ENCODE measurements at regions not wholly inside any gene's neighbourhood (a gene's known extent, or its start where the extent isn't known, plus 50 kb on each side); places are given as distances from the start of the nearest gene placed in this dataset.

GRCh38 chr2:41663056-41663455 lies 384.8 kb upstream of the PKDCC start:
- Histone ChIP-seq H3K9ac (no peak overlapping the region), H3K4me3 (IDR thresholded peaks at IDR 0.05; ENCODE audit: insufficient read depth, low read depth, low read length) (no peak overlapping the region), H3K4me1 (ENCODE audit: low read depth, poor library complexity, severe bottlenecking) (no peaks in the 10 kb centered on the region), H3K36me3 (ENCODE audit: insufficient read depth) (no peaks in the 10 kb centered on the region), H2AFZ (ENCODE audit: low read depth) (no peak overlapping the region), H3K27ac (no peak overlapping the region), H3K4me2 (no peak overlapping the region), H3K27me3 (ENCODE audit: insufficient read depth, low read depth) (no peaks in the 10 kb centered on the region), H4K20me1 (ENCODE audit: insufficient read depth) (no peaks in the 10 kb centered on the region), H3K79me2 (ENCODE audit: insufficient read depth, low read depth) (no peaks in the 10 kb centered on the region)
- TF ChIP-seq CTCF (conservative IDR thresholded peaks at IDR 0.05; ENCODE audit: low read depth, low read length): no peak

DNA sequence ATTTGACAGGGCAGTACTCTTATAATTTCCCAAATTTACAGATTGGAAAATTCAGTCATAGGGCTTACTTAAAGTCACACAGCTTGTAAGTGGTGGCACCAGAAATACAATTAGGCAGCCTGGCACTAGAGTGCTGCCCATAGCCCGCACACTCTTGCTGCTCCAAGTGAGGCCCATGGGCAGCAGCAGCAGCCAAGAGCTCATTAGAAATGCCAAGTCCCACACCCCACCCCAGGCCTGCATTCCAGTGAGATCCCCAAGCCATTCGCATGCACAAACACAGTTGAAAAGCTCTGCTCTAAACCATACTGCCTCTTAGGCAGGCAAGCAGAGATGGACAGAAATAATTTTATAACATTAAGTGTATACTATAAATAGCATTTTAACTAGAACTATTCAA lies 379.3 kb upstream of the PKDCC start:
- H3K36me3 ChIP-seq (ENCODE audit: insufficient read depth): no peaks in the 10 kb centered on the region
- H2AFZ ChIP-seq (ENCODE audit: low read depth): no peak overlapping the region
- H3K4me3 ChIP-seq (IDR thresholded peaks at IDR 0.05; ENCODE audit: insufficient read depth, low read depth, low read length): no peak overlapping the region
- H3K27ac ChIP-seq: no peak overlapping the region
- no peak for TF ChIP-seq CTCF (conservative IDR thresholded peaks at IDR 0.05; ENCODE audit: low read depth, low read length)
- no peaks in the 10 kb centered on the region for H4K20me1 ChIP-seq (ENCODE audit: insufficient read depth)
- no peaks in the 10 kb centered on the region for H3K79me2 ChIP-seq (ENCODE audit: insufficient read depth, low read depth)
- H3K9ac ChIP-seq: no peak overlapping the region
- H3K27me3 ChIP-seq (ENCODE audit: insufficient read depth, low read depth): no peaks in the 10 kb centered on the region
- H3K4me1 ChIP-seq (ENCODE audit: low read depth, poor library complexity, severe bottlenecking): no peaks in the 10 kb centered on the region
- no peak overlapping the region for H3K4me2 ChIP-seq

GRCh38 chr2:41678639-41679038 lies 369.2 kb upstream of the PKDCC start:
- no peak overlapping the region for H3K4me3 ChIP-seq (IDR thresholded peaks at IDR 0.05; ENCODE audit: insufficient read depth, low read depth, low read length)
- H3K4me1 ChIP-seq (ENCODE audit: low read depth, poor library complexity, severe bottlenecking): no peaks in the 10 kb centered on the region
- no peak overlapping the region for H3K4me2 ChIP-seq
- H4K20me1 ChIP-seq (ENCODE audit: insufficient read depth): no peaks in the 10 kb centered on the region
- H3K27me3 ChIP-seq (ENCODE audit: insufficient read depth, low read depth): no peaks in the 10 kb centered on the region
- H3K27ac ChIP-seq: no peak overlapping the region
- no peaks in the 10 kb centered on the region for H3K36me3 ChIP-seq (ENCODE audit: insufficient read depth)
- TF ChIP-seq CTCF (conservative IDR thresholded peaks at IDR 0.05; ENCODE audit: low read depth, low read length): no peak
- H3K79me2 ChIP-seq (ENCODE audit: insufficient read depth, low read depth): no peaks in the 10 kb centered on the region
- no peak overlapping the region for H2AFZ ChIP-seq (ENCODE audit: low read depth)
- no peak overlapping the region for H3K9ac ChIP-seq

DNA sequence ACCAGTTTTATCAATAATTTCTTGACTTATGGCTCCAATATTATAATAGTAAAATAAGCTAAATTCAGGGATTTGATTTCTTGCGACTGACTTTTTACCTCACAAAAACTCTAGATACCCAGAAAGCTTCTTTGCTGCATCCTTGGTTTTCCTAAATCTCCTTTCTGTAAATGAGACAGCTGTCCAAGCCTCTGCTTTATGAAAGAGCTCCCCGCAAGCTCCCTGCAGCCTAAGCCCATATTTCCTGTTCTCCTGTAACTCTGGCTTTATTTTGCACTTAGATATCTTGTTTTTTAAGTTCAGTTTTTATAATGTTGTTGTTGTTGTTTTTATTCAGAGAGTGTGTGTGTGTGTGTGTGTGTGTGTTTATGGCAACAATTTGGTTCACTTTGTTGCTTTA lies 361.7 kb upstream of the PKDCC start:
- TF ChIP-seq CTCF (conservative IDR thresholded peaks at IDR 0.05; ENCODE audit: low read depth, low read length): no peak
- Histone ChIP-seq H4K20me1 (ENCODE audit: insufficient read depth) (no peaks in the 10 kb centered on the region), H2AFZ (ENCODE audit: low read depth) (no peak overlapping the region), H3K27me3 (ENCODE audit: insufficient read depth, low read depth) (no peaks in the 10 kb centered on the region), H3K27ac (no peak overlapping the region), H3K79me2 (ENCODE audit: insufficient read depth, low read depth) (no peaks in the 10 kb centered on the region), H3K9ac (no peak overlapping the region), H3K4me2 (no peak overlapping the region), H3K4me3 (IDR thresholded peaks at IDR 0.05; ENCODE audit: insufficient read depth, low read depth, low read length) (no peak overlapping the region), H3K36me3 (ENCODE audit: insufficient read depth) (no peaks in the 10 kb centered on the region), H3K4me1 (ENCODE audit: low read depth, poor library complexity, severe bottlenecking) (no peaks in the 10 kb centered on the region)

DNA sequence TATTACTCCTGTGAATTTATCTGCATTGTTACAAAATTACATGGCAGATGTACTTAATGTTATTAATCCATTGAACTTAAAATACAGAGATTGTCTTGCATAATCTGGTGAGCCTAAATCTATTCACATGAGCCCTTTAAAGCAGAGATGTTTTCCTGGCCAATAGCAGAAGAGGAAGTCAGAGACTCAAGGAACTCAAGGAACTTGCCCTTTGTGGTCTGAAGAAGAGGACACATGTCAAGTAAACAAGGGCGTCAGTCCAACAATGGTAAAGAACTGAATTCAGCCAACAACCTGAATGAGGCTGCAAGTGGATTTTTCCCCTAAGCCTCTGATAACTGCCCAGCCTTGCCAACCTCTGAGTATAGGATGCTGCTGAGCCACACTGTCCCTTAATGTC lies 356.3 kb upstream of the PKDCC start:
- Histone ChIP-seq H2AFZ (ENCODE audit: low read depth) (no peak overlapping the region), H3K27ac (no peak overlapping the region), H3K4me2 (no peak overlapping the region), H3K4me1 (ENCODE audit: low read depth, poor library complexity, severe bottlenecking) (no peaks in the 10 kb centered on the region), H3K4me3 (IDR thresholded peaks at IDR 0.05; ENCODE audit: insufficient read depth, low read depth, low read length) (no peak overlapping the region), H4K20me1 (ENCODE audit: insufficient read depth) (no peaks in the 10 kb centered on the region), H3K27me3 (ENCODE audit: insufficient read depth, low read depth) (no peaks in the 10 kb centered on the region), H3K9ac (no peak overlapping the region), H3K79me2 (ENCODE audit: insufficient read depth, low read depth) (no peaks in the 10 kb centered on the region), H3K36me3 (ENCODE audit: insufficient read depth) (no peaks in the 10 kb centered on the region)
- TF ChIP-seq CTCF (conservative IDR thresholded peaks at IDR 0.05; ENCODE audit: low read depth, low read length): no peak
